Right lobe of liver (tissue), 4 donors: ENCODE measurements at regions not wholly inside any gene's neighbourhood (a gene's known extent, or its start where the extent isn't known, plus 50 kb on each side); places are given as distances from the start of the nearest gene placed in this dataset.

Source experiments
- CTCF ChIP-seq, 4 donors: fragments of 200-600 bp in 3 of 4; fragments of 450-650 bp in 1 of 4; IDR thresholded peaks; one replicate each; pipeline versions ENCODE4 v1.5.1 to v1.8.0; 2016 to 2022; ENCODE audit warnings: antibody characterized with exemption in 4 of 4, mild to moderate bottlenecking in 2 of 4
- POLR2A ChIP-seq: fragments of 450-650 bp; IDR thresholded peaks from one replicate; pipeline ENCODE4 v1.6.1; 2017; ENCODE audit warnings: antibody characterized with exemption, mild to moderate bottlenecking
- donor health status: DM: no; HTN: no; CAD: no.
- donor health status: DM: no; HTN: no; CAD: no.
- donor health status: DM: no; HTN: yes; CAD: no.

- TF ChIP-seq CTCF (IDR thresholded peaks at IDR 0.05) (no peak), POLR2A (no peak)
Observed at GRCh38 chr13:21997726-21998125, 326.9 kb downstream of the FGF9 start.
